ENCODE measurements at regions not wholly inside any gene's neighbourhood (a gene's known extent, or its start where the extent isn't known, plus 50 kb on each side); places are given as distances from the start of the nearest gene placed in this dataset.

DNA sequence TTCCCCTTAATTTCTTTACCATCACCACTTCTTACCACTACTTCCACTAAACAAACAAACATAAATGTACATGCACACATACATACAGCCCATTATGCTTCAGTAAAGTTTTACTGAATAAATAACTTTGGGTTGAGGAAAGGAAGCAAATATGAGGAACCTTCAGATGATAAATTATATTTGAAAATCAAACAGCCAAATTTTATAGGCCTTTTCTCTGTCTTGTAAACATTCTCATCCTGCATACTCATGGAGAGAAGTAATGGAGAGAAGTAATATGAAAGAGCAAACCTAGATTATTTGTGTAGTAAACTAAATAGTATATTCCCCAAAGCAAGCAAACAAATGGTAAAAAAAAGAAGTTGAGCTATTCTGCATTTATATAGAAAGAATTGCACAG, 658.3 kb upstream of the RORB start:
- TF ChIP-seq, protein P1, sequence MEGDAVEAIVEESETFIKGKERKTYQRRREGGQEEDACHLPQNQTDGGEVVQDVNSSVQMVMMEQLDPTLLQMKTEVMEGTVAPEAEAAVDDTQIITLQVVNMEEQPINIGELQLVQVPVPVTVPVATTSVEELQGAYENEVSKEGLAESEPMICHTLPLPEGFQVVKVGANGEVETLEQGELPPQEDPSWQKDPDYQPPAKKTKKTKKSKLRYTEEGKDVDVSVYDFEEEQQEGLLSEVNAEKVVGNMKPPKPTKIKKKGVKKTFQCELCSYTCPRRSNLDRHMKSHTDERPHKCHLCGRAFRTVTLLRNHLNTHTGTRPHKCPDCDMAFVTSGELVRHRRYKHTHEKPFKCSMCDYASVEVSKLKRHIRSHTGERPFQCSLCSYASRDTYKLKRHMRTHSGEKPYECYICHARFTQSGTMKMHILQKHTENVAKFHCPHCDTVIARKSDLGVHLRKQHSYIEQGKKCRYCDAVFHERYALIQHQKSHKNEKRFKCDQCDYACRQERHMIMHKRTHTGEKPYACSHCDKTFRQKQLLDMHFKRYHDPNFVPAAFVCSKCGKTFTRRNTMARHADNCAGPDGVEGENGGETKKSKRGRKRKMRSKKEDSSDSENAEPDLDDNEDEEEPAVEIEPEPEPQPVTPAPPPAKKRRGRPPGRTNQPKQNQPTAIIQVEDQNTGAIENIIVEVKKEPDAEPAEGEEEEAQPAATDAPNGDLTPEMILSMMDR (IDR thresholded peaks at IDR 0.05), result no peak
- no peak for TF ChIP-seq EZH2phosphoT487 (IDR thresholded peaks at IDR 0.05)
